Muscle of arm (tissue), 1 donor: ENCODE measurements at regions not wholly inside any gene's neighbourhood (a gene's known extent, or its start where the extent isn't known, plus 50 kb on each side); places are given as distances from the start of the nearest gene placed in this dataset.
"Not testable (repeated sequence)": the region's sequence is repeated elsewhere in the genome, so short reads cannot be mapped to it uniquely, and the experiment has no call there.

Source experiments
- DNase-seq: peaks from one replicate; pipeline ENCODE4 v3.0.0-alpha.2; 2013

DNA sequence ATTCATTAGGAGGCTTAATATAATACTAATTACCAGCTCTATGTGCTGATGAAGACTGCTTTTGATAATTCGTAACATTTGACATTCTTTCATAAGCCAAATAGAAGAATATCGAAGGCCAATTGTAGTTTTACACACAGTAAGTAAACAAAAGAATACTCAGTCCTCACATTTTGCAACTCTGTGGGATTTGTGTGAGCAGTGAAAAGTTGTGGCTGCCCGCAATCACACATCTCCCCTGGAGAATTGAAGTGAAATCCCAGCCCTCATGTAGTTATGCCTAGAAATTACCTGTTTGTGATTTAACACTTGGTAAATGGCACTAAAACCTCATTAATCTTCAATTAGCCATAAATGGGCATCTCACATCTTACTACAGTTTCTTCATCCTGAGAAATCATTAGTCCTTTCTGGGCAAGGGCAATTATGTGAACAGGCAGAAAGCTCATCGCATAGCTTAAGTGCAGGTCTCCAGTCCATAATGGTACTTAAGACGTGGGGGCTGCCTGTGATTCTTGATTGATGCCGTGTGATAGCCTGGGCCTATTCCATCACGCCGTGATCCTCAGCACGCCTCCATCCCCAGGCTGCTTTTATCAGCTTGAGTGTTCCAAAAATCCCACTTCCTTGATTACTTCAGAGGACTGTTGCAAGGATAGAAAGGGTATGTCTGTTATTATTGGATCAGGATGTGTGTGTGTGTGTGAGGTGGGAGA lies 97.9 kb upstream of the METTL14 start:
- DNase-seq: no peak

DNA sequence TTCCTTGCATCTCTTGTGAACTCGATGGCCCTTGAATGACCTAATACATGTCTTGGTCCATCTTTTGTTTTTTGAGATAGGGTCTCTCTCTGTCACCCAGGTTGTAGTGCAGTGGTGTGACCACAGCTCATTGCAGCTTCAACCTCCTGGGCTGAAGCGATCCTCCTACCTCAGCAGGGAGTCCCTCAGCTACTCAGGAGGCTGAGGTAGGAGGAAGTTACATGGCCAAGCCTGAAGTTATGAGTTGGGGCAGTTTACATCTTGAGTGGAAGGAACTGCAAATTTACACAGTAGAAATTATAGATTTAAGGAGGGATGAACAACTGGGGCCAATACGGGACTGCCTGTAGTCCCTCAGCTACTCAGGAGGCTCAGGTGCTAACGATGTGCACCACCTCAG lies 97.2 kb upstream of the METTL14 start:
- DNase-seq: no peak

DNA sequence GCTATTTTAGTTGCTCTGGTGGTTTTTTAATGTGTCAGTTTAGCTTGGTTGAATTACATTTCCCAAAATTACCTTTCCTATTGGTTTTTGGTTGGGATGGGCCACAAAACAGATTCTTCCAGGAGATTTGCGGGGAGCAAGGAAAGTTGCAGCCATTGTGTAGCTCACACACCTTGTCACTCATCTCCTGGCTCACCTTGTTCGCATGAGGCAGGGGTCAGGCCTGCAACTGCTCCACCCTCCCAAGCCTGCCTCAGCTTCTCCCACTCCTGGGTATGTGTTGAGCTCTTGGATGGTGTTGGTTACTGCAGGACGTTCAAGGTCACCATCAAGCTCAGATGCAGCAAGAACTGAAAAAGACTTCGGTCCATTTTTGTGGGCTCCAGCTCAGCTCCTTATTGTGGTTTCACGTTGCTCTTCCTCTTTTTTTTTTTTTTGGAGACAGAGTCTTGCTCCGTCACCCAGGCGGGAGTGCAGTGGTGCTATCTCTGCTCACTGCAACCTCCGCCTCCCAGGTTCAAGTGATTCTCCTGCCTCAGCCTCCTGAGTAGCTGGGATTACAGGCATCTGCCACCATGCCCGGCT lies 95.6 kb upstream of the METTL14 start:
- DNase-seq: no peak

DNA sequence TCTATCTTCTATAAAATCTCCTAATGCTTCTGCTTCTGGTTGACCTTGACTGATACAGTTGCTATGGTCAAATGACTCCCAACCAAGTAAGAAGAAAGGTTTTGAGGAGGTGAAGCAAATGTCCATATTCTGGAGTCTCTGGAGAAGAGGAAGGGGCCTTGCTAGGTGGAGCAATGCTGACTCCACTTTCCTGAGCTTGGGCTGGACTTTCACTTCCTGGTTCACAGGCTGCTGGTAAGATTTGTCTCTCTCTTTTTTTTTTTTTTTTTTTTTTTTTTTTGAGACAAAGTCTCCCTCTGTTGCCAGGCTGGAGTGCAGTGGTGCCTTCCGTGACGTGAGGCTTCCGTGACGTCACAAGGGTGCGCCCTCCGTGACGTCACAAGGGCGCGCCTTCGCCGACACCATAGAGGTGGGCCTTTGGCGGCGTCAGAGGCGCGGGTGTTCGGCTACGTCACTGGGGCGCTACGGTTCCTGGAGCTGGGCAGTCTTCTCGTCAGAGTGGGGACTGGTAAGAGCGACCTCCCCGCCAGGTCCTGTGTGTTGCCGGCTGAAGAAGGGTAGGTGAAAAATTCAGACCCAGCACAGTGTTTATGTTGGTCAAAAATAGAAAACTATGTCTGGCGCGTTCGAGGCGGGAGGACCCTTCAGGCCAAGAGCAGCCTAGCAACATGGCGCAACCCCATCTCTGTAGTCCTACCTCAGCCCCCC lies 93.7 kb upstream of the METTL14 start:
- peak; percentile 96 for DNase-seq

DNA sequence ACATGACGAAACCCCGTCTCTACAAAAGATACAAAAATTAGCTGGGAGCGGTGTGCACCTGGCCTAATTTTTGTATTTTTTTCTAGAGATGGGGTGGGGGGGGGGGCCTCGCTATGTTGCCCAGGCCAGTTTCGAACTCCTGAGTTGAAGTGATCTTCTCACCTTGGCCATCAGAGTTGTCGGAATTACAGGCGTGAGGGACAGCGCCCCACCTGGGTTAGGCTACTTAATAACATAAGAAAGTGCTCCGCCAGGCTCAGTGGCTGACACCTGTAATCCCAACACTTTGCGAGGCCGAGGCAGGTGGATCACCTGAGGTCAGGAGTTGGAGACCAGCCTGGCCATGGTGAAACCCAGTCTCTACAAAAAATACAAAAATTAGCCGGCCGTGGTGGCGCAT lies 92.9 kb upstream of the METTL14 start:
- DNase-seq: not testable (repeated sequence)

DNA sequence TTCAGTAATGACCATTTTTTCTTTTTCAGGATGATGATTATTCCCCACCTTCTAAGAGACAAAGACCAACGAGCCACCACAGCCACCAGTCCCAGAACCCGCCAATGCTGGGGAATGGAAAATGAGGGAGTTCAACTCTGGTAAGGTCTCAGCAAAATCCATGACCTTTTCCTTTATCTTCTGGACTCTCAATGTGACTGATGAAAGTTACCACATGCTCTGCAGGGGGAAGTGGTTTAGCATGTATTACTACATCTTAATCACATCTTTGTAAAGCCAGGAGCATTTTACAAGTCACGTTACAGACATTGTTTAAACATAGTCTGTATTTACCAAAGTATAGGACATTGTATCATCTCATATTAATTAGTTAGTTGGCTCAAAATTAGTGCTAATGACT lies 89.3 kb upstream of the METTL14 start:
- not testable (repeated sequence) for DNase-seq

DNA sequence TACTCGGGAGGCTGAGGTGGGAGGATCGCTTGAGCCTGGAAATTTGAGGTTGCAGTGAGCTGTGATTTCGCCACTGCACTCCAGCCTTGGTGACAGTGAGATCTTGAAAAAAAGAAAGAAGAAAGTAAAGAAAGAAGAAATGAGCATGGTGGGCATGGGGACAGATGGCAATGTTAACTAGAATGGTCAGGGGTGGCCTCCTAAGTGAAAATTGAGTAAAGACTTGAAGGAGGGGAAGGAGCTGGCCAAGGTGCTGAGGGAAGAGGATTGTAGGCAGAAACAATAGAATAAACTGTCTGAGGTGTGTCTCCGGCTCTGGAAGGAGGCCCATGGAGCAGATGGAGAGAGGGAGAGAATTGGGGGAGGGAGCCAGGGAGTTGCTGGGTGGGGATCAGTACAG lies 60.1 kb upstream of the METTL14 start:
- DNase-seq: not testable (repeated sequence)

DNA sequence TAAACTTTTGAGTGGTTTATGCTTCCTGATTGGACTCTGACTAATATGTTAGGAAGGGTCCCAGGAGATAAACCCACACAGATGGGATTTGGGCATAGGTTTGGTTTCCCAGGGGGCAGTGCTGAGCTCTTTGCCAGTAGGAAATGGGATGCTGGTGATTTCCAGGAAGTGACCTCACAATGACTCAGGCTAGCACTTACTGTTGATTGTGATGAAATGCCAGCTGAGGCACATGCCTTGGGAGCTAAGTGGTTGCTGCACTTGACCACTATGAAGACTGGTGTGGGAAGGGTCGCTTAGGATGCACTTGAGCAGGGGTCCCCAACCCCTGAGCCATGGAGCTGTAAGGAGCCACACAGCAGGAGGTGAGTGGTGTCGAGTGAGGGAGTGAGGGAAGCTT lies 55.5 kb upstream of the METTL14 start:
- not testable (repeated sequence) for DNase-seq

DNA sequence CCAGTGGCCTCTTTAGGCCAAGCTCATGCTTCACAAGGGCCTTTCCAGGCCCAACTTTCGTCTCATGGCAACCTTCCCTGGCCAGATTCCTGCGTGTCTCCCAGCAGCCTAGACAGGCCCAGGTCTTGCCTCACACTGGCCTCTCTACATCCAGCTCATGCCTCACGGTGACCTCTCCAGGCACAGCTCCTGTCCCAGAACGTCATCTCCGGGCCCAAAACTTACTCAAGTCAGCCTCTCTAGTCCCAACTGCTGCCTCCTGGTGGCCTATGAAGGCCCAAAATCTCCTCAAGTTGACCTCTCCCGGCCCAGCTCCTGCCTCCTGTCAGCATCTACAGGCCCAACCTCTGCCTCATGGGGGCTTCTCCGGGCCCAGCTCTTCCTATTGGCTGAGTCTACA lies 54.3 kb upstream of the METTL14 start:
- DNase-seq: not testable (repeated sequence)

DNA sequence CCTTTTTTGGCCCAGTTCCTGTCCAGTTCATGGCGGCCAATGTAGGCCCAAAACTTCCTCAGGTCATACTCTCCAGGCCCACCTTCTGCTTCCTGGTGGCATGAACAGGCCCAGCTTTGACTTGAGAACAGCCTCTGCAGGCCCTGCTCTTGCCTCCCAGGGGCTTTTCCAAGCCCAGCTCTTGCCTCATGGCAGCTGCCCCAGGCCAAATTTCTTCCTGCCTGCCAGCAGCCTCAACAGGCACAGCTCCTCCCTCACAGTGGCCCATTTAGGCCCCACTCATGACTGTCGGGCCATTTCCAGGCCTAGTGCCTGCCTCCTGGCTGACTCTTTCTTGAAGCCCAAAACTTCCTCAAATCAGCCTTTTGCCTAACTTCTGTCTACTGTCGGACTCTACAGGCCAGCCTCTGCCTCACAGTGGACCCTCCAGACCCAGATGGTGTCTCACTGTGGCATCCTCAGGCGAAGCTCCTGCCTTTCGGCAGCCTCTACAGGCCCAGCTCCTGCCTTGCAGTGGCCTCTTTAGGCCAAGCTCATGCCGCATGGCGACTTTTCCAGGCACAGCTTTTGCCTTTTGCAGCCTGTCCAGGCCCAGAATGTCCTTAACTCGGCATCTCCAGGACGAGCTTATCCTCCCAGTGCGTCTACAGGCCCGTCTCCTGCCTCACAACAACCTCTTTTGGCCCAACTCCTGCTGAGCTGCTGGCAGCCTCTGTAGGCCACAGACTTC lies 53.7 kb upstream of the METTL14 start:
- DNase-seq: not testable (repeated sequence)

DNA sequence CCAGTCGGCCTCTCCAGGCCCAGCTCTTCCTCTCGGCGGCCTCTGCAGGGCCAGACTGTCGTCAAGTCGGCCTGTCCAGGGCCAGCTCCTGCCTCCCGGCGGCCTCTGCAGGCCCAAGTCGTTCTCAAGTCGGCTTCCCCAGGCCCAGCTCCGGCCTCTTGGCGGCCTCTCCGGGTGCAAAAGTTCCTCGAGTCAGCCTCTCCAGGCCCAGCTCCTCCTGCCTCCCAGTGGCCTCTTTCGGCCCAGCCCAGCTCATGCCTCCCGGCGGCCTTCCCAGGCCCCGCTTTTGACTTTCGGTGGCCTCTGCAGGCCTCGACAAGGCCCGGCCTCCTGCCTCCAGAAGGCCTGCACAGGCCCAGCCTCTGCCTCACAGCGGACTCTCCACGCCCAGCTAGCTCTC lies 51.7 kb upstream of the METTL14 start:
- DNase-seq: not testable (repeated sequence)

DNA sequence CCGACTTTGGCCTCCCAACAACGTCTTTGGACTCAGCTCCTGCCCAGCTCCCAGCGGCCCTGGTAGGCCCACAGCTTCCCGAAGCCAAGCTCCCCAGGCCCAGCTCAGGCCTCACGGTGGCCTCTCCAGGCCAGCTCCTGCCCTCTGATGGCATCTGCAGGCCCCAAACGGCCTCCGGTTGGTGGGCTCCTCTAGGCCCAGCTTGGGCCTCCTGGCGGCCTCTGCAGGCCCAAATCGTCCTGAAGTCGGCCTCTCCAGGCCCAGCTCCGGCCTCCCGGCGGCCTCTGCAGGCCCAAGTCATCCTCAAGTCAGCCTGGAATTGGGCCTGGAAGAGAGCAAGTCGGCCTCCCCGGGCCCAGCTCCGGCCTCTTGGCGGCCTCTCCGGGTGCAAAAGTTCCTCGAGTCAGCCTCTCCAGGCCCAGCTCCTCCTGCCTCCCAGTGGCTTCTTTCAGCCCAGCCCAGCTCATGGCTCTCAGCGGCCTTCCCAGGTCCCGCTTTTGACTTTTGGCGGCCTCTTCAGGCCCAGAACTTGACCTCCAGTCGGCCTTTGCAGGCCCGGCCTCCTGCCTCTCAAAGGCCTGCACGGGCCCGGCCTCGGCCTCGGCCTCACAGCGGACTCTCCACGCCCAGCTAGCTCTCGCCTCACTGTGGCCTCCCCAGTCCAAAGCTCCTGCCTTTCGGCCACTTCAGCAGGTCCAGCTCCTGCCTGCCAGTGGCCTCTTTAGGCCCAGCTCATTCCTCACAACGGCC lies 50.9 kb upstream of the METTL14 start:
- not testable (repeated sequence) for DNase-seq
